Transverse colon (tissue), 4 donors: ENCODE measurements at regions not wholly inside any gene's neighbourhood (a gene's known extent, or its start where the extent isn't known, plus 50 kb on each side); places are given as distances from the start of the nearest gene placed in this dataset.
A peak's percentile ranks its signal among the peaks of the same experiment; 100 is the strongest.

ENCODE experiments used
- DNase-seq: peaks from one replicate; pipeline ENCODE4 v3.0.0-alpha.2; 2019
- H3K27ac ChIP-seq, 4 donors: fragments of 200-600 bp; sonication (generic); 2 replicates each; pipeline ENCODE4 v1.5.1; 2016 to 2018; ENCODE audit warnings: inconsistent platforms in 4 of 4
- H3K27me3 ChIP-seq: fragments of 200-600 bp; sonication (generic); 2 replicates; pipeline ENCODE4 v1.5.1; 2017; ENCODE audit warnings: inconsistent platforms
- H3K36me3 ChIP-seq, 4 donors: fragments of 200-600 bp; sonication (generic); 2 replicates each; pipeline ENCODE4 v1.5.1; 2017 to 2019; ENCODE audit warnings: inconsistent platforms in 4 of 4
- H3K4me1 ChIP-seq, 4 donors: fragments of 200-600 bp; sonication (generic); 2 replicates each; pipeline ENCODE4 v1.5.1; 2017 to 2020; ENCODE audit warnings: inconsistent platforms in 4 of 4
- H3K4me3 ChIP-seq, 4 donors: fragments of 200-600 bp; sonication (generic); 1 replicate in 1 of 4; 2 replicates in 3 of 4; pipeline versions ENCODE4 v1.5.1 to v1.6.1; 2017 to 2019; ENCODE audit warnings: inconsistent platforms in 4 of 4
- H3K9me3 ChIP-seq, 2 donors: fragments of 200-600 bp; sonication (generic); 2 replicates each; pipeline ENCODE4 v1.5.1; 2017 to 2019; ENCODE audit warnings: inconsistent platforms in 2 of 2
- EP300 ChIP-seq: sonication (generic); formaldehyde crosslinking; IDR thresholded peaks from one replicate; pipeline ENCODE4 v1.6.1; 2017; ENCODE audit warnings: antibody characterized with exemption, low read depth
- POLR2A ChIP-seq: fragments of 450-650 bp; IDR thresholded peaks from one replicate; pipeline ENCODE4 v1.6.1; 2016; ENCODE audit warnings: antibody characterized with exemption, mild to moderate bottlenecking, moderate library complexity
- POLR2AphosphoS5 ChIP-seq, 3 donors: sonication (generic); formaldehyde crosslinking; IDR thresholded peaks; one replicate each; pipeline ENCODE4 v1.6.1; 2016; ENCODE audit warnings: antibody characterized with exemption in 3 of 3
- WGBS, 2 donors: methylation state at CpG; one replicate each; pipeline ENCODE4 v1.1.5; 2018; ENCODE audit warnings: low coverage in 1 of 2; 5-methylcytosine and 5-hydroxymethylcytosine counted together
- in situ Hi-C, 4 donors: fragments of 200-750 bp; cut with MboI; loops; one replicate each; pipeline versions ENCODE4 v1.15.0 to v1.15.1; 2017; ENCODE audit warnings: low sequenced_read_pairs in 3 of 4, low pct_ligation_motif_present in 1 of 4, low pct_unique_long_range_greater_than_20kb in 1 of 4
- intact Hi-C: fragments of 100-400 bp; cut with DNase I; formaldehyde crosslinking; loops from one replicate; pipeline ENCODE4 v1.15.1; 2023; ENCODE audit warnings: low total_unique reads
- TF ChIP-seq, protein P1 (sequence below), 5 experiments: fragments of 200-600 bp in 3 of 5; fragments of 450-650 bp in 2 of 5; sonication (generic) in 3 of 5; IDR thresholded peaks; 1 replicate in 2 of 5; 2 replicates in 3 of 5; pipeline ENCODE4 v1.5.1; 2016 to 2017; ENCODE audit warnings: antibody characterized with exemption in 5 of 5, inconsistent platforms in 3 of 5, mild to moderate bottlenecking in 2 of 5, moderate library complexity in 1 of 5

GRCh38 chr7:131249483-131249882 lies 78.2 kb upstream of the MKLN1 start:
- TF ChIP-seq POLR2AphosphoS5 (IDR thresholded peaks at IDR 0.05), result no peak
- TF ChIP-seq POLR2A, result no peak
- TF ChIP-seq, protein P1, sequence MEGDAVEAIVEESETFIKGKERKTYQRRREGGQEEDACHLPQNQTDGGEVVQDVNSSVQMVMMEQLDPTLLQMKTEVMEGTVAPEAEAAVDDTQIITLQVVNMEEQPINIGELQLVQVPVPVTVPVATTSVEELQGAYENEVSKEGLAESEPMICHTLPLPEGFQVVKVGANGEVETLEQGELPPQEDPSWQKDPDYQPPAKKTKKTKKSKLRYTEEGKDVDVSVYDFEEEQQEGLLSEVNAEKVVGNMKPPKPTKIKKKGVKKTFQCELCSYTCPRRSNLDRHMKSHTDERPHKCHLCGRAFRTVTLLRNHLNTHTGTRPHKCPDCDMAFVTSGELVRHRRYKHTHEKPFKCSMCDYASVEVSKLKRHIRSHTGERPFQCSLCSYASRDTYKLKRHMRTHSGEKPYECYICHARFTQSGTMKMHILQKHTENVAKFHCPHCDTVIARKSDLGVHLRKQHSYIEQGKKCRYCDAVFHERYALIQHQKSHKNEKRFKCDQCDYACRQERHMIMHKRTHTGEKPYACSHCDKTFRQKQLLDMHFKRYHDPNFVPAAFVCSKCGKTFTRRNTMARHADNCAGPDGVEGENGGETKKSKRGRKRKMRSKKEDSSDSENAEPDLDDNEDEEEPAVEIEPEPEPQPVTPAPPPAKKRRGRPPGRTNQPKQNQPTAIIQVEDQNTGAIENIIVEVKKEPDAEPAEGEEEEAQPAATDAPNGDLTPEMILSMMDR (IDR thresholded peaks at IDR 0.05), result no peak
- TF ChIP-seq EP300, result no peak
- WGBS, 2 donors, result 65 to 78% methylated on average over 2 to 3 of the region's 3 CpGs
- Histone ChIP-seq H3K4me1 (no peaks in the 10 kb centered on the region), H3K36me3 (no peaks in the 10 kb centered on the region), H3K9me3 (peaks cover 3 to 12% of the 10 kb centered on the region in 2 donors), H3K27ac (peak overlapping the region in 3 of 4 donors; percentile 15 to 44 (median 42)), H3K27me3 (no peaks in the 10 kb centered on the region), H3K4me3 (no peak overlapping the region)
- in situ Hi-C loops (no loop called here), intact Hi-C loops (no loop called here)
- no peak for DNase-seq

DNA sequence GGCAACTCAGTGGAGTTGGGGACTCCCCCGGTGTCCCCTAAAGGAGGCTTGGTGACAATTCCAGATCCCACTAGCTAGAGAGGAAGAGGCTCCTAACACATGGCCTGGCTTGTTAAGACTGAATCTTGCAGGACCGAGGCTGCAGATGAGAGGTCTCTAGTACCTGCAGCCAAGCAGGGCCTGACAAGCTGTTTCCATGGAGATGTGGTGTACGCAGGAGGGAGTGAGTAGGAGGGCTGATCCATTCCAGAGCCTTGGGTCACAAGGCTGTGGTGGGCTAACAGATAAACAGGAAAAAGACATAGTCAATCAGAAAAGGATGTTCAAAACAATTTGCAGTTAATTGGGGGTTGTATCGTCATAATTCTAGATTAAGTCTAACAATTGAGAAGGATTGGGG lies 77.3 kb upstream of the MKLN1 start:
- WGBS, 2 donors, result 70 to 86% methylated on average over 1 to 4 of the region's 4 CpGs
- in situ Hi-C loops, result no loop called here
- intact Hi-C loops, result no loop called here
- Histone ChIP-seq H3K36me3 (no peaks in the 10 kb centered on the region), H3K27ac (no peak overlapping the region), H3K4me1 (no peaks in the 10 kb centered on the region), H3K9me3 (peaks cover 11 to 21% of the 10 kb centered on the region in 2 donors), H3K27me3 (no peaks in the 10 kb centered on the region), H3K4me3 (no peak overlapping the region)
- DNase-seq, result no peak
- no peak for TF ChIP-seq POLR2A
- TF ChIP-seq, protein P1 (IDR thresholded peaks at IDR 0.05), result no peak
- TF ChIP-seq EP300, result no peak

DNA sequence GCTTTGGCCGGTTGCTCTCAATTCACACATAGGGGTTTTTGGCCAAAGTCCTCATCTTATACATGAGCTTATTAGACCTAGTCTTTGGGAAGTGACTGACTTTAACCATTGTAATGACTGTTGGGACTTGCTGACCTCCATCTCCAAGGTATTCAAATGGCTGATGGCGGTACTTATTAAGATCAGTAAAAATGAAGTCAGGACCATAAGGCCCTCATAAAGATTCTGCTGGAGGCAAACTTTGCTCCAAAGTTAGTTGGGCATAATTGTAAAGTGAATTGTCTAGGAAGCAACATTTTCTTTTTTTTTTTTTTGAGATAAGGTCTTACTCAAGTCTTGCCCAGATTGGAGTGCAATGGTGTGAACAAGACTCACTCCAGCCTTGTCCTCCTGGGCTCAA lies 76.3 kb upstream of the MKLN1 start:
- H3K27me3 ChIP-seq, result no peaks in the 10 kb centered on the region
- no peaks in the 10 kb centered on the region for H3K36me3 ChIP-seq
- H3K4me3 ChIP-seq, result no peak overlapping the region
- intact Hi-C loops, result no loop called here
- no peaks in the 10 kb centered on the region for H3K4me1 ChIP-seq
- TF ChIP-seq POLR2AphosphoS5 (IDR thresholded peaks at IDR 0.05), result no peak
- TF ChIP-seq, protein P1 (IDR thresholded peaks at IDR 0.05), result no peak
- TF ChIP-seq POLR2A, result no peak
- TF ChIP-seq EP300, result no peak
- peaks cover 18 to 27% of the 10 kb centered on the region in 2 donors for H3K9me3 ChIP-seq
- in situ Hi-C loops, result no loop called here
- 98% methylated on average over 2 of the region's 2 CpGs; no CpG with 5 or more reads in 1 of the 2 donors for WGBS, 2 donors
- H3K27ac ChIP-seq, result no peak overlapping the region
- DNase-seq, result no peak

DNA sequence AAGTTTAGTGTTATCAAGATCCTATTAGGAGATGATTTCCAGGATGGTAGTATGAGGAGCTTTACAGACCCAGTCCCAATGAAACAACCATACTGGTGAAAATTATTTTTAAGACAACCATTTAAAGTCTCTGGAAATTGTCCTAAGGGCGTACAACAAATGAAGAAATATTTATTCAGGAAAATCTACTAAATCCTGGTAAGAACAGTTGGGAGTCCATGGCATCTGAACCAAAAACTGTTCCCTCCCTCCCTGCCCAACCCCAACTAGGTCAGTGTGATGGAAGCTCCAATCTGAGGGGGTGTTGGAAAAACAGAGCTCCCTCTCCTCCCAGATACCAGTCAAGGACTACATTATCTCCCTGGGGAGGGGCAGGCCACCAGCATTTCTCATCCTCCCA lies 74.7 kb upstream of the MKLN1 start:
- in situ Hi-C loops (no loop called here), intact Hi-C loops (no loop called here)
- Histone ChIP-seq H3K36me3 (no peaks in the 10 kb centered on the region), H3K9me3 (peaks cover 19 to 27% of the 10 kb centered on the region in 2 donors), H3K27ac (no peak overlapping the region), H3K4me3 (no peak overlapping the region), H3K4me1 (no peaks in the 10 kb centered on the region), H3K27me3 (peaks cover 3% of the 10 kb centered on the region)
- no peak for DNase-seq
- 88 to 100% methylated on average over 1 of the region's 1 CpG for WGBS, 2 donors
- TF ChIP-seq EP300 (no peak), POLR2A (no peak), POLR2AphosphoS5 (IDR thresholded peaks at IDR 0.05) (no peak)
- TF ChIP-seq, protein P1 (IDR thresholded peaks at IDR 0.05), result no peak
